ENCODE measurements at regions not wholly inside any gene's neighbourhood (a gene's known extent, or its start where the extent isn't known, plus 50 kb on each side); places are given as distances from the start of the nearest gene placed in this dataset.

DNA sequence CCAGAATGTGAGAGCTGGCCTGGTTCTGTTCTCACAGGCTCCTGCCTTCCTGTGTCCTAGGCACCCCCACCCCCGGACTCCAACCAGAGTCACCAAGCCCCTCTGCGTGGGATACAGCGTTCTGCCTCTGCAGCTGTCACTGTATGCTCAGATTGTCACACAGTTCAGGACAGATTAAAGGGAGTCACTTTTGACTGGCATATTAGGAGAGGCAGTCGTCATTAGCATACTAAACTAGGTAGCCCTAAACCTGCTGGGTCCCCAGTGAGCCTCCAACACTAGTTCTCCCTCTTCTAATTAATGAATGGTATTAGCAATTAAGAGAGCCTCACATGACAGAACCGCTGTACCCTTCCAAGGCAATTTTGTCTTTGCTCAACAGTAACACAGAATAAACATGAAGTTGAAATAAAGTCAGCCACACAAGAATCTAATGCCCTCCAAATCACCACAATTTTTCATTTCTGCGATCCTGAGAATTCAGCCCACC is 340.2 kb downstream of the CMPK2 start:
- no peaks in the 10 kb centered on the region for H3K36me3 ChIP-seq (ENCODE audit: control insufficient read depth in 2 of 2, insufficient read depth in 2 of 2, low read length in 2 of 2)
- H3K4me3 ChIP-seq (ENCODE audit: low read length in 2 of 2) = no peak overlapping the region
- H3K9ac ChIP-seq (ENCODE audit: low read depth in 1 of 2, low read length in 2 of 2) = no peak overlapping the region
- no peak overlapping the region for H3K27ac ChIP-seq (ENCODE audit: low read depth in 2 of 2, low read length in 2 of 2)
- H3K4me1 ChIP-seq (ENCODE audit: control insufficient read depth in 2 of 2, insufficient read depth in 2 of 2, low read length in 2 of 2) = no peaks in the 10 kb centered on the region
- H3K9me3 ChIP-seq (ENCODE audit: control insufficient read depth in 2 of 2, low read length in 2 of 2) = no peaks in the 10 kb centered on the region
- no peaks in the 10 kb centered on the region for H3K27me3 ChIP-seq (ENCODE audit: control insufficient read depth in 2 of 2, insufficient read depth in 2 of 2, low read length in 2 of 2)

DNA sequence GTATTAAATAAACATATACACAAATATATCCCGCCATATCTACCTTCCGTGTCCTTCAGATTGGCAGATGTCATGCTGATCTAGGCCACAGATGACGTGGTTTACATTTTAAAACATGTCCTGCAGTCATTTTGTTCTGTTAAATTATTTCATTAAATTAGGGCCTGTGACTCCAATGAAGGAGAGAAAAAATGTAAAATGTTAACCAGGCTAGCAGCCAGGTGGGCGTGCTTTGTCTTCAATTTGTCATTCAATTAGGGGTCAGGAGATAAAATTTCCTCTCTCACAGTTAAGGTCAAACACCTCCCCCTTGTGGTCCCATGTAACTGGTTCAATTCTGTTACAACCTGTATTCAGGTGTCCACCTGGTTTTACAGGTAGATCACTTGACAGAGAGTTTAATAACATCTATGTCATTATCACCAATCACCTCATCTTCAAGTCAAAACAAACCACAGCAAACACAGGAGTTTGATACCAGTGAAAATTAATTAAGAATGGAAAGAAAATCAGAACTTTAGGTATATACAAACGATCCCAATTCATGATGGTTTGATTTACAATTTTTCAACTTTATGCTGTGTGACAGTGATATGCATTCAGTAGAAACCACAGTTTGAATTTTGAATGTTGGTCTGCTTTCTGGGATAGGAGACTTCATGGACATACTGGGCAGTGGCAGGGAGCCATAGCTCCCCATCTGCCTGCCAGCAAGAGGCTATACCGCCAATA is 339.4 kb downstream of the CMPK2 start:
- no peaks in the 10 kb centered on the region for H3K9me3 ChIP-seq (ENCODE audit: control insufficient read depth in 2 of 2, low read length in 2 of 2)
- no peaks in the 10 kb centered on the region for H3K36me3 ChIP-seq (ENCODE audit: control insufficient read depth in 2 of 2, insufficient read depth in 2 of 2, low read length in 2 of 2)
- no peaks in the 10 kb centered on the region for H3K4me1 ChIP-seq (ENCODE audit: control insufficient read depth in 2 of 2, insufficient read depth in 2 of 2, low read length in 2 of 2)
- no peak overlapping the region for H3K9ac ChIP-seq (ENCODE audit: low read depth in 1 of 2, low read length in 2 of 2)
- H3K27ac ChIP-seq (ENCODE audit: low read depth in 2 of 2, low read length in 2 of 2) = no peak overlapping the region
- no peaks in the 10 kb centered on the region for H3K27me3 ChIP-seq (ENCODE audit: control insufficient read depth in 2 of 2, insufficient read depth in 2 of 2, low read length in 2 of 2)
- H3K4me3 ChIP-seq (ENCODE audit: low read length in 2 of 2) = no peak overlapping the region

DNA sequence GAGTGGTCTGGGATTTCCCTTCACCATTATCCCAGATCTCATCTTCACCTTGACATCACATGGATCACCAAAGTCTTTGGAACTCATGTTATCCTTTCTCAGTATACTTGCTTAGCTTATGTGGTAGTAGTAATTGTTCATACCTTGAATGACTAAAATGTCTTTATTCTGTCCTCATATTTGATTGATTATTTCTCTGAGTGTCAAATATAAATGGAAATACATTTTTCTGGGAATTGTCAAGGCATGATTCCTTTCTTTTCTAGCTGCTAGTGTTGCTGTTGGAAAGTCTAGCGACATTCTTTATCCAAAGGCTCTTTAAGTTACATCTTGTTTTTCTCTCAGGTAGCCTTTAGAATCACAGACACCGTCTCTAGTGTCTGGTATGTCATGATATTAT is 334.4 kb downstream of the CMPK2 start:
- Histone ChIP-seq H3K27me3 (ENCODE audit: control insufficient read depth in 2 of 2, insufficient read depth in 2 of 2, low read length in 2 of 2) (peaks cover 0 to 3% of the 10 kb centered on the region in 2 donors), H3K27ac (ENCODE audit: low read depth in 2 of 2, low read length in 2 of 2) (no peak overlapping the region), H3K4me1 (ENCODE audit: control insufficient read depth in 2 of 2, insufficient read depth in 2 of 2, low read length in 2 of 2) (no peaks in the 10 kb centered on the region), H3K36me3 (ENCODE audit: control insufficient read depth in 2 of 2, insufficient read depth in 2 of 2, low read length in 2 of 2) (no peaks in the 10 kb centered on the region), H3K9me3 (ENCODE audit: control insufficient read depth in 2 of 2, low read length in 2 of 2) (no peaks in the 10 kb centered on the region), H3K9ac (ENCODE audit: low read depth in 1 of 2, low read length in 2 of 2) (no peak overlapping the region), H3K4me3 (ENCODE audit: low read length in 2 of 2) (no peak overlapping the region)

DNA sequence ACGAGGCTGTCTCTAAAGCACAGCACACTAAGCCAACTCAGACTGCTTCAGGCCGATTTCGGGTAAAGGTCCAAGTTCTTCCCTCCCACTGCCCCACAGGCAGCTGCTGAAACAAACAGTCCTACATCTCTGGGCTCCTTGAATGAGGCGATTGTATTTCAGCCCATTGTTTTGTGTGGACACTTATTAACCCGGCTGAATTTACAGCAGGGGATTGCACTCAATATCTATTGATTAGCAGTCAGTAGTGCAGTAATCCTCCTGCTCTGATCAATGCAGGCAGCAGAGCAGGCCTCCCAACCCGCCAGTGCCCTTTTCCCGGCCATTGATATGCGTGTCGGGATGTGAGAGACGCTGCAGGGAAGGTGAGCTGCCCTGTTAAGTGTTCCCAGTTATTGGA is 330.1 kb downstream of the CMPK2 start:
- Histone ChIP-seq H3K9me3 (ENCODE audit: control insufficient read depth in 2 of 2, low read length in 2 of 2) (no peaks in the 10 kb centered on the region), H3K4me1 (ENCODE audit: control insufficient read depth in 2 of 2, insufficient read depth in 2 of 2, low read length in 2 of 2) (no peaks in the 10 kb centered on the region), H3K27me3 (ENCODE audit: control insufficient read depth in 2 of 2, insufficient read depth in 2 of 2, low read length in 2 of 2) (peaks cover 3 to 4% of the 10 kb centered on the region in 2 donors), H3K9ac (ENCODE audit: low read depth in 1 of 2, low read length in 2 of 2) (no peak overlapping the region), H3K4me3 (ENCODE audit: low read length in 2 of 2) (no peak overlapping the region), H3K36me3 (ENCODE audit: control insufficient read depth in 2 of 2, insufficient read depth in 2 of 2, low read length in 2 of 2) (no peaks in the 10 kb centered on the region), H3K27ac (ENCODE audit: low read depth in 2 of 2, low read length in 2 of 2) (no peak overlapping the region)

DNA sequence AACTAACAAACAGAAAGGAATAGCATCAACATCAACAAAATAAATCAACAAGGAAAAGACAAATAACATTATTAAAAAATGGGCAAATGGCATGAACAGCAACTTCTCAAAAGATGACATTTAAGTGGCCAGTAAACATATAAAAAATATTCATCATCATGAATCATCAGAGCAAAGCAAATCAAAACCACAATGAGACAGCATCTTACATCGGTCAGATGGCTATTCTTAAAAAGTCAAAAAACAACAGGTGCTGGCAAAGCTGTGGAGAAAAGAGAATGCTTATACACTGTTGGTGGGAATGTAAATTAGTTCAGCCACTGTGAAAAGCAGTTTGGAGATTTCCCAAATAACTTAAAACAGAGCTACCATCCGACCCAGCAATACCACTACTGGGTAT is 327.1 kb downstream of the CMPK2 start:
- Histone ChIP-seq H3K9ac (ENCODE audit: low read depth in 1 of 2, low read length in 2 of 2) (no peak overlapping the region), H3K4me3 (ENCODE audit: low read length in 2 of 2) (no peak overlapping the region), H3K4me1 (ENCODE audit: control insufficient read depth in 2 of 2, insufficient read depth in 2 of 2, low read length in 2 of 2) (no peaks in the 10 kb centered on the region), H3K36me3 (ENCODE audit: control insufficient read depth in 2 of 2, insufficient read depth in 2 of 2, low read length in 2 of 2) (no peaks in the 10 kb centered on the region), H3K27me3 (ENCODE audit: control insufficient read depth in 2 of 2, insufficient read depth in 2 of 2, low read length in 2 of 2) (peaks cover 3 to 4% of the 10 kb centered on the region in 2 donors), H3K9me3 (ENCODE audit: control insufficient read depth in 2 of 2, low read length in 2 of 2) (no peaks in the 10 kb centered on the region), H3K27ac (ENCODE audit: low read depth in 2 of 2, low read length in 2 of 2) (no peak overlapping the region)

DNA sequence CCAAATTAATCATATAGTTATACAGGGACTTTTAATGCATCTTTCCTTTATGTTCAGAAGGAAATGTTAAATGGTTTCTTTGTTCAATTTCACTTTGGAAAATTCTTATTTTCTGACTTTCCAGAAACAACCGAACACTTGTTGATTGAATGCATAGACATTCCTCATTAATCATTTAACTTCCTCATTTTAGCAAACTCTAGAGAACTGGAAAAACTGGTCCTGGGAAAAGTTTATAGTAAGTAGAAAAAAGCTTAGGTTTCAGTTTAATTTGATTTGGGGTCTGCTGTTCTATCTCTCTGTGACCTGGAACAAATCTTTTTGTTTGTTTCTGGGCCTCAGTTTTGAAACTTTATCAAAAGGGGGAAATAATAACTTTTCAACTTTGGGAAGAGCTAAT is 320.4 kb downstream of the CMPK2 start:
- no peaks in the 10 kb centered on the region for H3K4me1 ChIP-seq (ENCODE audit: control insufficient read depth in 2 of 2, insufficient read depth in 2 of 2, low read length in 2 of 2)
- no peak overlapping the region for H3K4me3 ChIP-seq (ENCODE audit: low read length in 2 of 2)
- H3K27me3 ChIP-seq (ENCODE audit: control insufficient read depth in 2 of 2, insufficient read depth in 2 of 2, low read length in 2 of 2) = no peaks in the 10 kb centered on the region
- no peak overlapping the region for H3K27ac ChIP-seq (ENCODE audit: low read depth in 2 of 2, low read length in 2 of 2)
- no peaks in the 10 kb centered on the region for H3K36me3 ChIP-seq (ENCODE audit: control insufficient read depth in 2 of 2, insufficient read depth in 2 of 2, low read length in 2 of 2)
- H3K9ac ChIP-seq (ENCODE audit: low read depth in 1 of 2, low read length in 2 of 2) = no peak overlapping the region
- H3K9me3 ChIP-seq (ENCODE audit: control insufficient read depth in 2 of 2, low read length in 2 of 2) = no peaks in the 10 kb centered on the region

DNA sequence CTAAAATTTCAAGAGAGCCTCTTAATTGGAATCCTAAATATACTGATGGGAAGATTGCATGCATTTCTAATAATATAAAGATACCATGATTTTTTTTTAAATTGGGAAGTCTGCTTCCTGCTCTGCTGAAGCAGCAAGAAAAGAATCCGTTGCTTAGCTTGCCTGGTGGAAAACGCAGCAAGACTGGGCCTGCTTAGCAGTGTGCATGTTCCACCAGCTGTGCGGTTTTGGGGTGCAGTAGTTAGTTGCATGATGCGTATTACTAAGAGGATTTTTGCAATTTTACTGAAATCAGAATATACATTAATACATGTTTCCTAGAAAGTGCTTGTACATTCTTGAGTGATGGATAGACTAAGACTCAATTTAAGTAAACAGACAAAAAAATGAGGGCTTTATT is 319.9 kb downstream of the CMPK2 start:
- no peaks in the 10 kb centered on the region for H3K4me1 ChIP-seq (ENCODE audit: control insufficient read depth in 2 of 2, insufficient read depth in 2 of 2, low read length in 2 of 2)
- no peak overlapping the region for H3K4me3 ChIP-seq (ENCODE audit: low read length in 2 of 2)
- H3K27ac ChIP-seq (ENCODE audit: low read depth in 2 of 2, low read length in 2 of 2) = no peak overlapping the region
- no peaks in the 10 kb centered on the region for H3K27me3 ChIP-seq (ENCODE audit: control insufficient read depth in 2 of 2, insufficient read depth in 2 of 2, low read length in 2 of 2)
- H3K9me3 ChIP-seq (ENCODE audit: control insufficient read depth in 2 of 2, low read length in 2 of 2) = no peaks in the 10 kb centered on the region
- no peaks in the 10 kb centered on the region for H3K36me3 ChIP-seq (ENCODE audit: control insufficient read depth in 2 of 2, insufficient read depth in 2 of 2, low read length in 2 of 2)
- no peak overlapping the region for H3K9ac ChIP-seq (ENCODE audit: low read depth in 1 of 2, low read length in 2 of 2)

DNA sequence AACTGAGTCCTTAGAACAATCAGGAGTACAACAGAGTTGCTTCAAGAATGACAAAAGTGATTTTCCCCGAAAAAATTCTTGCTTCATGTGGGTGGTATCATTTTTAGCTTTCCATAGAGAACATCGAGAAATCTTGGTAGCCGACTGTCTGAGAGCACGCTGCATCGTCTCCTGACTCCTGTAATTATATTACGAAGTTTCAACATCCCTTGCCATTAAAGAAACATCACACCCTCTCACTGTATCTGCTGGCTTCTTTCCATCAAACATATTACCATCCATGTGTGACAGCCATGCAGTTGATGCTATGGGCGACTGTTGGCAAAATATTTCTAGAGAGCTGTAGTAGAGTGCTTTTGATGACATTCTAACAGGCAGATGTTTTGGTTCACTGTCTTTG is 311.2 kb downstream of the CMPK2 start:
- no peaks in the 10 kb centered on the region for H3K27me3 ChIP-seq (ENCODE audit: control insufficient read depth in 2 of 2, insufficient read depth in 2 of 2, low read length in 2 of 2)
- no peaks in the 10 kb centered on the region for H3K9me3 ChIP-seq (ENCODE audit: control insufficient read depth in 2 of 2, low read length in 2 of 2)
- H3K4me1 ChIP-seq (ENCODE audit: control insufficient read depth in 2 of 2, insufficient read depth in 2 of 2, low read length in 2 of 2) = no peaks in the 10 kb centered on the region
- H3K36me3 ChIP-seq (ENCODE audit: control insufficient read depth in 2 of 2, insufficient read depth in 2 of 2, low read length in 2 of 2) = no peaks in the 10 kb centered on the region
- no peak overlapping the region for H3K9ac ChIP-seq (ENCODE audit: low read depth in 1 of 2, low read length in 2 of 2)
- H3K27ac ChIP-seq (ENCODE audit: low read depth in 2 of 2, low read length in 2 of 2) = no peak overlapping the region
- no peak overlapping the region for H3K4me3 ChIP-seq (ENCODE audit: low read length in 2 of 2)

DNA sequence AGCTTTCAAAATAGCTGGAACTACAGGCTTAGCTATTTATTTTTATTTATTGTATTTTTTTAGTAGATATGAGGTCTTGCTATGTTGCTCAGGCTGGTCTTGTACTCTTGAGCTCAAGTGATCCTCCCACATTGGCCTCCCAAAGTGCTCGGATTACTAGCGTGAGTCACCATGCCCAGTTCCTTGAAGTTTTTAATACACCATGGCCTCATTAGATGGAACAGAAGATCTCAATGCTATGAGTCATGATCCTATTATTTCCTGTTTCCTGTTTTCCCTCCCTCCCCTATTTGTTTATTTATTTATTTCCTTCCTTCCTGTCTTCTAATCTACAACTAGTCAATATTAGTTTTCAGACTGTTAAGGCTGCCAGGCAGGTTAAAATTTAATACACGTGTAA is 309.0 kb downstream of the CMPK2 start:
- Histone ChIP-seq H3K36me3 (ENCODE audit: control insufficient read depth in 2 of 2, insufficient read depth in 2 of 2, low read length in 2 of 2) (no peaks in the 10 kb centered on the region), H3K27ac (ENCODE audit: low read depth in 2 of 2, low read length in 2 of 2) (no peak overlapping the region), H3K4me3 (ENCODE audit: low read length in 2 of 2) (no peak overlapping the region), H3K4me1 (ENCODE audit: control insufficient read depth in 2 of 2, insufficient read depth in 2 of 2, low read length in 2 of 2) (no peaks in the 10 kb centered on the region), H3K9ac (ENCODE audit: low read depth in 1 of 2, low read length in 2 of 2) (no peak overlapping the region), H3K27me3 (ENCODE audit: control insufficient read depth in 2 of 2, insufficient read depth in 2 of 2, low read length in 2 of 2) (no peaks in the 10 kb centered on the region), H3K9me3 (ENCODE audit: control insufficient read depth in 2 of 2, low read length in 2 of 2) (no peaks in the 10 kb centered on the region)

DNA sequence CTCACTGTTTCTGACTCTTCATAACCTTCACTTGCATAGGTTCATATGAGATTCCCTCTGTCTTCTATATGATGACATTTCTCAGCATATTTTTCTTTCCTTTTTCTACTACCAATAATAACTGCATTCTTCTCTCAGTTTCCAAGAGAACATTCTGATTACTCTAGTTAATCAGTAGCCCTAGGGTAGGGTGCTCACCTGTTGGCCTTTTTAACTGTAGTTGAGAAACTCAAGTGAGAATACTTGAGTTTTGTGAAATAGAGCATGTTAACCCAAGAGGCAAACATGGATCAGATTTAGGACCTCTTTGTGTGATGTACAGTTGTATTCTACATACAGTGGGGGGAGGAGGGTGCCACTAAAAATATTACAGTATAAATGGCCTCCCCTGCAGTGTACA is 308.0 kb downstream of the CMPK2 start:
- Histone ChIP-seq H3K9ac (ENCODE audit: low read depth in 1 of 2, low read length in 2 of 2) (no peak overlapping the region), H3K4me1 (ENCODE audit: control insufficient read depth in 2 of 2, insufficient read depth in 2 of 2, low read length in 2 of 2) (no peaks in the 10 kb centered on the region), H3K36me3 (ENCODE audit: control insufficient read depth in 2 of 2, insufficient read depth in 2 of 2, low read length in 2 of 2) (no peaks in the 10 kb centered on the region), H3K27me3 (ENCODE audit: control insufficient read depth in 2 of 2, insufficient read depth in 2 of 2, low read length in 2 of 2) (no peaks in the 10 kb centered on the region), H3K27ac (ENCODE audit: low read depth in 2 of 2, low read length in 2 of 2) (no peak overlapping the region), H3K4me3 (ENCODE audit: low read length in 2 of 2) (no peak overlapping the region), H3K9me3 (ENCODE audit: control insufficient read depth in 2 of 2, low read length in 2 of 2) (no peaks in the 10 kb centered on the region)
